Lower lobe of right lung (tissue), 2 donors: ENCODE measurements at regions not wholly inside any gene's neighbourhood (a gene's known extent, or its start where the extent isn't known, plus 50 kb on each side); places are given as distances from the start of the nearest gene placed in this dataset.

ENCODE experiments used
- ATAC-seq, 2 donors: fragments of 200-7000 bp; cut with Tn5 transposase; one replicate each; pipeline ENCODE4 v1.9.1; 2020 to 2022; ENCODE audit warnings: mild to moderate bottlenecking in 2 of 2, moderate library complexity in 2 of 2
- DNase-seq: peaks from one replicate; pipeline ENCODE4 v3.0.0-alpha.2; 2020
- H3K27ac ChIP-seq: fragments of 200-600 bp; one replicate; pipeline ENCODE4 v1.8.0; 2022
- H3K27me3 ChIP-seq: fragments of 200-600 bp; one replicate; pipeline ENCODE4 v1.8.0; 2022; ENCODE audit warnings: low read depth
- H3K36me3 ChIP-seq: fragments of 200-600 bp; one replicate; pipeline ENCODE4 v1.8.0; 2022; ENCODE audit warnings: mild to moderate bottlenecking
- H3K4me1 ChIP-seq: fragments of 200-600 bp; one replicate; pipeline ENCODE4 v1.8.0; 2022
- H3K4me3 ChIP-seq: fragments of 200-600 bp; one replicate; pipeline ENCODE4 v1.8.0; 2022; ENCODE audit warnings: mild to moderate bottlenecking
- H3K9me3 ChIP-seq: fragments of 200-600 bp; one replicate; pipeline ENCODE4 v1.8.0; 2022
- intact Hi-C: fragments of 100-400 bp; cut with DNase I; formaldehyde crosslinking; loops from one replicate; pipeline ENCODE4 v1.11.0; 2022
- TF ChIP-seq, protein P1 (sequence below): fragments of 200-600 bp; IDR thresholded peaks from one replicate; pipeline ENCODE4 v1.8.0; 2022; ENCODE audit warnings: antibody characterized with exemption, mild to moderate bottlenecking
- donor health status: DM: no; HTN: yes; CAD: no; lungs with severe emphysema.

DNA sequence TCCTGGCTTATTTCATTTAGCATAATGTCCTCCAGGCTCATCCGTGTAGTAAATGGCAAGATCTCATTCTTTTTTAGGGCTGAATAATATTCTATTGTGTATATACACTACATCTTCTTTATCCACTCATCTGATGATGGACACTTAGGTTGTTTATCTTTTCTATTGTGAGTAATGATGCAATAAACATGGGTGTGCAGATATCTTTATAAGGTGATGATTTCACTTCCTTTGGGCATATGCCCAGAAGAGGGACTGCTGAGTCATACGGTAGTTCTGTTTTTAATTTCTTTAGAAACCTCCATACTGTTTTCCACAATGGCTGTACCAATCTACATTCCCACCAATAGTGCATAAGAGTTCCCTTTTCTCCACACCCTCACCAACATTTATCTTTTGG, 317.6 kb upstream of the CNKSR2 start:
- Histone ChIP-seq H3K27me3 (no peaks in the 10 kb centered on the region), H3K27ac (no peak overlapping the region), H3K9me3 (no peaks in the 10 kb centered on the region), H3K4me3 (no peak overlapping the region), H3K4me1 (no peaks in the 10 kb centered on the region), H3K36me3 (no peaks in the 10 kb centered on the region)
- DNase-seq = no peak
- intact Hi-C loops = no loop called here
- TF ChIP-seq, protein P1, sequence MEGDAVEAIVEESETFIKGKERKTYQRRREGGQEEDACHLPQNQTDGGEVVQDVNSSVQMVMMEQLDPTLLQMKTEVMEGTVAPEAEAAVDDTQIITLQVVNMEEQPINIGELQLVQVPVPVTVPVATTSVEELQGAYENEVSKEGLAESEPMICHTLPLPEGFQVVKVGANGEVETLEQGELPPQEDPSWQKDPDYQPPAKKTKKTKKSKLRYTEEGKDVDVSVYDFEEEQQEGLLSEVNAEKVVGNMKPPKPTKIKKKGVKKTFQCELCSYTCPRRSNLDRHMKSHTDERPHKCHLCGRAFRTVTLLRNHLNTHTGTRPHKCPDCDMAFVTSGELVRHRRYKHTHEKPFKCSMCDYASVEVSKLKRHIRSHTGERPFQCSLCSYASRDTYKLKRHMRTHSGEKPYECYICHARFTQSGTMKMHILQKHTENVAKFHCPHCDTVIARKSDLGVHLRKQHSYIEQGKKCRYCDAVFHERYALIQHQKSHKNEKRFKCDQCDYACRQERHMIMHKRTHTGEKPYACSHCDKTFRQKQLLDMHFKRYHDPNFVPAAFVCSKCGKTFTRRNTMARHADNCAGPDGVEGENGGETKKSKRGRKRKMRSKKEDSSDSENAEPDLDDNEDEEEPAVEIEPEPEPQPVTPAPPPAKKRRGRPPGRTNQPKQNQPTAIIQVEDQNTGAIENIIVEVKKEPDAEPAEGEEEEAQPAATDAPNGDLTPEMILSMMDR = no peak
- no peak for ATAC-seq

DNA sequence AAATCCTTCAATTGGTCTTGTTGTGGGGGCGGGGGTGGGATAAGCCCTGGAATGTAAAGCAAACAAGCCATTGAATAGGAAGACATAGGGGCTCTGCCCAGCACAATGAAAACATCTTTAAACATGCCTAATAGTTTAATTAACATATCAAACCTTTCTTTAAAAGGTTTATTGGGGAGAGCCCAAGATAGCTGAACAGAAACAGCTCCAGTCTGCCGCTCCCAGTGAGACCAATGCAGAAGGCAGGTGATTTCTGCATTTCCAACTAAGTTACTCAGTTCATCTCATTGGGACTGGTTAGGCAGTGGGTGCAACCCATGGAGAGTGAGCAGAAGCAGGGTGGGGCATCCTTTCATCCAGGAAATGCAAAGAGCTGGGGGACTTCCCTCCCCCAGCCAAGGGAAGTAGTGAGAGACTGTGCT, 327.2 kb upstream of the CNKSR2 start:
- ATAC-seq = no peak
- Histone ChIP-seq H3K27me3 (no peaks in the 10 kb centered on the region), H3K9me3 (no peaks in the 10 kb centered on the region), H3K4me3 (no peak overlapping the region), H3K36me3 (no peaks in the 10 kb centered on the region), H3K27ac (no peak overlapping the region), H3K4me1 (no peaks in the 10 kb centered on the region)
- TF ChIP-seq, protein P1 = no peak
- no peak for DNase-seq
- intact Hi-C loops = no loop called here

DNA sequence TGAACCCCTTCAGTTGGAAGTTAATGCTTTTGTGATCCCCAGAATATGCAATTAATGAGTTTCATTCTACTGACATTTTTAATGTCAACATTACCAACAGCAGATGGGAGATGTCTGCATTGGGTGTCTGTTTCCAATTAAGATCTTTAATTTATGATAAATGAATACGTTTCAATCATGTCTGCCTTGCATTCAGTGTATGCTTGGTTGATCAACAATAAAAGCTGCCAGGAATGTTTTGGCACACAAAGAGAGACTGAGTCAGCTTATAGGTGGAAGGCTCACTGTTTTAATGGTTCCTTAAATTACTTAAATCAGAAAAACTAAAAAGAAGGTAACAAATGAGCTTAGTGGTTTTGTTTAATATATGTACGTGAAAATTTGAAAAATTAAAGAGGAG, 359.9 kb upstream of the CNKSR2 start:
- Histone ChIP-seq H3K4me3 (no peak overlapping the region), H3K4me1 (no peaks in the 10 kb centered on the region), H3K9me3 (no peaks in the 10 kb centered on the region), H3K36me3 (no peaks in the 10 kb centered on the region), H3K27me3 (no peaks in the 10 kb centered on the region), H3K27ac (no peak overlapping the region)
- TF ChIP-seq, protein P1 = no peak
- ATAC-seq (no peak), DNase-seq (no peak)
- intact Hi-C loops = no loop called here

DNA sequence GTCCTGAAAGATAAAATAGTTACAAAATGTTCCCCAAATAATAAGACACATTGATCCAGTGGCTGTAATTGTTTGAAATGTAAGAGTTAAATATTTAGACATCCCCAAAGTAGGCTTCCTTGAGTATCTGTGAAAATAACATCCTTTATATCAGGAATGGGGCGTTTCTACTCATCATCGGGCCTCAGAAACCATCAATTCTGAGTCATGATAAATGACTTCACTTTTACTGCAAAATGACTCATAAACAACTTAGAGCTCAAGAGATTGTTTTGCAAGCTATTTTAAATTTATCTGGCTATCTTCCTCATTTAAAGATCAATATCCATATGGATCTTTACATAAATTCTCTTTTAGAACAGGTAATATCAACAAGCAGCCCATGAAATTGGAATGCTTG, 369.4 kb upstream of the CNKSR2 start:
- no peak overlapping the region for H3K4me3 ChIP-seq
- TF ChIP-seq, protein P1 = no peak
- H3K9me3 ChIP-seq = no peaks in the 10 kb centered on the region
- intact Hi-C loops = no loop called here
- DNase-seq (no peak), ATAC-seq (no peak)
- no peaks in the 10 kb centered on the region for H3K4me1 ChIP-seq
- H3K36me3 ChIP-seq = no peaks in the 10 kb centered on the region
- no peaks in the 10 kb centered on the region for H3K27me3 ChIP-seq
- H3K27ac ChIP-seq = no peak overlapping the region

DNA sequence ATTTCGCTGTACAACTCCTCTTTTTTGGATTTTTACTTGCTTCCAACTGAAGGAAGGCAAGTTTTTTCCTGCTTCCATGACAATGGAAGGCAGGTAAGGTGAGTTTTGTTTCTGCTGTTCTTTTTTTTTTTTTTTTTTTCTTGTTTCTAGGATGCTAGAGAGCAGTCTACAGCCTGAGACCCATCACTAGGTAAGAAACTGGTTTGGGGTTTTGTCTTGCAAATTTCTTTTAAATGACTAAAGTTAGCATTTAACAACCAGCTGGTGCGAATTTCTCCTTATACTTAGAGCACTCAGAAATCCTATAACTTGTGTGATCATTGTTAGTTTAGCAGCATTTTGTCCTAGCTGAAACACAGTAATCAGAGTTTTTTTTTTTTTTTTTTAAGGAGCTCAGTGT, 378.4 kb upstream of the CNKSR2 start:
- DNase-seq = no peak
- intact Hi-C loops = no loop called here
- Histone ChIP-seq H3K27ac (no peak overlapping the region), H3K4me1 (no peaks in the 10 kb centered on the region), H3K36me3 (no peaks in the 10 kb centered on the region), H3K27me3 (no peaks in the 10 kb centered on the region), H3K9me3 (no peaks in the 10 kb centered on the region), H3K4me3 (no peak overlapping the region)
- ATAC-seq = no peak
- TF ChIP-seq, protein P1 = no peak

DNA sequence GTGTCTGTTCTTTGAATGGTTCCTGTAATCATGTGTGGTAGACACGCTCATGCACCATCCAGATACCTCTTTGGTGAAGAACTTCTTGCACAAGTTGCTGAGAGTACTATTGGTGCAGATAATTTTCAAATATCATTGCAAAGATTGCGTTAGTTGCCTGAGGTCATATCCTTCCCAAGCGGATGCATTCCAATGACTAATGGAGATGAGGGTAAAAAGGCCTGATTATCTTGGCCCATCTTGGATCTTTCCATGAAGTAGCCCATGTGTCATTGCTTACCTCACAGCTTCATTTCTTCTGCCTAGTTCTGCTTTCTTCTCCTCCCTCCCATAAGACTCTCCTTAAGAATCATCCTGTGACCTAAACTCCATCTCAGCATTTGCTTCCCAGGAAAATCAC, 384.9 kb upstream of the CNKSR2 start:
- intact Hi-C loops = no loop called here
- Histone ChIP-seq H3K9me3 (no peaks in the 10 kb centered on the region), H3K36me3 (no peaks in the 10 kb centered on the region), H3K27ac (no peak overlapping the region), H3K4me3 (no peak overlapping the region), H3K4me1 (no peaks in the 10 kb centered on the region), H3K27me3 (no peaks in the 10 kb centered on the region)
- TF ChIP-seq, protein P1 = no peak
- DNase-seq = no peak
- no peak for ATAC-seq
